Middle frontal gyrus (tissue), 1 donor: ENCODE measurements at regions not wholly inside any gene's neighbourhood (a gene's known extent, or its start where the extent isn't known, plus 50 kb on each side); places are given as distances from the start of the nearest gene placed in this dataset.

Experiments used
- DNase-seq: peaks from one replicate; pipeline ENCODE4 v3.0.0-alpha.2; 2015; ENCODE audit warnings: low spot score; ENCODE audit errors: extremely low spot score

- no peak for DNase-seq
These were observed 142.9 kb upstream of the ZMIZ1 start for GRCh38 chr10:78925800-78926319.

GRCh38 chr10:78927257-78927995 lies 141.3 kb upstream of the ZMIZ1 start:
- no peak for DNase-seq

GRCh38 chr10:78928330-78928729 lies 140.4 kb upstream of the ZMIZ1 start:
- DNase-seq = no peak

GRCh38 chr10:78929541-78929940 lies 139.2 kb upstream of the ZMIZ1 start:
- no peak for DNase-seq

- DNase-seq = no peak
These were observed 137.3 kb upstream of the ZMIZ1 start for GRCh38 chr10:78931321-78932053.

- no peak for DNase-seq
These were observed 136.7 kb upstream of the ZMIZ1 start for GRCh38 chr10:78932054-78932386.

GRCh38 chr10:78932861-78933260 lies 135.9 kb upstream of the ZMIZ1 start:
- no peak for DNase-seq

- DNase-seq = no peak
These were observed 134.8 kb upstream of the ZMIZ1 start for GRCh38 chr10:78933828-78934531.

- no peak for DNase-seq
These were observed 134.3 kb upstream of the ZMIZ1 start for GRCh38 chr10:78934532-78934898.

- no peak for DNase-seq
These were observed 133.7 kb upstream of the ZMIZ1 start for GRCh38 chr10:78934994-78935602.

- no peak for DNase-seq
These were observed 132.9 kb upstream of the ZMIZ1 start for GRCh38 chr10:78935697-78936407.

- DNase-seq = no peak
These were observed 132.1 kb upstream of the ZMIZ1 start for GRCh38 chr10:78936412-78937342.

GRCh38 chr10:78937393-78937792 lies 131.4 kb upstream of the ZMIZ1 start:
- no peak for DNase-seq

GRCh38 chr10:78937800-78938694 lies 130.7 kb upstream of the ZMIZ1 start:
- no peak for DNase-seq

GRCh38 chr10:78938695-78939672 lies 129.8 kb upstream of the ZMIZ1 start:
- no peak for DNase-seq

GRCh38 chr10:78942091-78942501 lies 126.7 kb upstream of the ZMIZ1 start:
- DNase-seq = no peak

- no peak for DNase-seq
These were observed 123.9 kb upstream of the ZMIZ1 start for GRCh38 chr10:78944723-78945312.
